ENCODE measurements at regions not wholly inside any gene's neighbourhood (a gene's known extent, or its start where the extent isn't known, plus 50 kb on each side); places are given as distances from the start of the nearest gene placed in this dataset.

DNA sequence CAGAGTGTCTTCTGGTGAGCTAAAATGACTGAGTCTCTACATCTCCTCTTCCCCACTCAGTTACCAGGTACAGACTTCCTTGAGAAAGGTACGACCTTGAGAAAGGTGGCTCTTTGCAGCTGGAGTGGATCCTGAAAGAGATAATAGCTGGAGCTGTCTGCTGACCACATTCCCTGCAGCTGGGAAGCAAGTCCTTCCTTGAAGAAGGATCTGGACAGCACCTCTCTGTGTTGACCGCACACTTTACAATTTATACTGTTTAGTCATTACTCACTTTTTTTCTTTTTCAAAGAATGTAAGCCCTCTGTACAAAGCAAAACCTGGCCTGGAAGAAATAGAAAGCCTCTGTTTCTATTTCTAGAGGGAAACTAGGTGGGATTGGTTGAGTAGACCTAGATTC, 148.8 kb downstream of the MACIR start:
- TF ChIP-seq POLR2AphosphoS5 (IDR thresholded peaks at IDR 0.05; ENCODE audit: low read depth, low read length), result no peak
- TF ChIP-seq POLR2A (IDR thresholded peaks at IDR 0.05; ENCODE audit: low read depth, low read length), result no peak

All from GM12892 (cell line).